ENCODE measurements at regions not wholly inside any gene's neighbourhood (a gene's known extent, or its start where the extent isn't known, plus 50 kb on each side); places are given as distances from the start of the nearest gene placed in this dataset.

DNA sequence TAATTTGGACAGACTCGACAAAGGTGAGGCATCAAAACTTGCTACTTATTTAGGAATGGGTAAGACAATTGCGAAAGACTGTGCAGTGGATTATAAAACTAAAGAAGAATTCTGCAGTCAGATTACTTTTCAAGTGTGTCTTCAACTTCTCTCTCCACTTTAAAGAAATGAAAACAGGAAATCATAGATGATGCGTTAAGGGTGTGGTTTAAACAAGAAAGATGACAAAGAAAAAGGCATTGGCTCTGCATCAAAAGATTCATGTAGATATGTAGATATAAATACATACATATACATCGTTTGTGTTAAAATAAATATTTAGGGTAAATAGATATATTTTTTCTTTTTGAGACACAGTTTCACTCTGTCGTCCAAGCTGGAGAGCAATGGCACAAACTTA is 74.6 kb upstream of the PARP11 start:
- H3K27ac ChIP-seq = no peak overlapping the region
- no peaks in the 10 kb centered on the region for H3K9me3 ChIP-seq
- intact Hi-C loops (cut with DNase I) = no loop called here
- no peak overlapping the region for H3K4me3 ChIP-seq
- no peaks in the 10 kb centered on the region for H3K36me3 ChIP-seq (replicated peaks in 1 of 2; ENCODE audit: insufficient read depth in 1 of 2, low read depth in 2 of 2)
- TF ChIP-seq POLR2A (IDR thresholded peaks at IDR 0.05) = no peak
- TF ChIP-seq, protein P1, sequence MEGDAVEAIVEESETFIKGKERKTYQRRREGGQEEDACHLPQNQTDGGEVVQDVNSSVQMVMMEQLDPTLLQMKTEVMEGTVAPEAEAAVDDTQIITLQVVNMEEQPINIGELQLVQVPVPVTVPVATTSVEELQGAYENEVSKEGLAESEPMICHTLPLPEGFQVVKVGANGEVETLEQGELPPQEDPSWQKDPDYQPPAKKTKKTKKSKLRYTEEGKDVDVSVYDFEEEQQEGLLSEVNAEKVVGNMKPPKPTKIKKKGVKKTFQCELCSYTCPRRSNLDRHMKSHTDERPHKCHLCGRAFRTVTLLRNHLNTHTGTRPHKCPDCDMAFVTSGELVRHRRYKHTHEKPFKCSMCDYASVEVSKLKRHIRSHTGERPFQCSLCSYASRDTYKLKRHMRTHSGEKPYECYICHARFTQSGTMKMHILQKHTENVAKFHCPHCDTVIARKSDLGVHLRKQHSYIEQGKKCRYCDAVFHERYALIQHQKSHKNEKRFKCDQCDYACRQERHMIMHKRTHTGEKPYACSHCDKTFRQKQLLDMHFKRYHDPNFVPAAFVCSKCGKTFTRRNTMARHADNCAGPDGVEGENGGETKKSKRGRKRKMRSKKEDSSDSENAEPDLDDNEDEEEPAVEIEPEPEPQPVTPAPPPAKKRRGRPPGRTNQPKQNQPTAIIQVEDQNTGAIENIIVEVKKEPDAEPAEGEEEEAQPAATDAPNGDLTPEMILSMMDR (IDR thresholded peaks at IDR 0.05) = no peak
- no peaks in the 10 kb centered on the region for H3K4me1 ChIP-seq
- ATAC-seq (no peak), DNase-seq (no peak)
- H3K27me3 ChIP-seq = no peaks in the 10 kb centered on the region
- WGBS, 2 donors = 68 to 76% methylated on average over 5 of the region's 5 CpGs

DNA sequence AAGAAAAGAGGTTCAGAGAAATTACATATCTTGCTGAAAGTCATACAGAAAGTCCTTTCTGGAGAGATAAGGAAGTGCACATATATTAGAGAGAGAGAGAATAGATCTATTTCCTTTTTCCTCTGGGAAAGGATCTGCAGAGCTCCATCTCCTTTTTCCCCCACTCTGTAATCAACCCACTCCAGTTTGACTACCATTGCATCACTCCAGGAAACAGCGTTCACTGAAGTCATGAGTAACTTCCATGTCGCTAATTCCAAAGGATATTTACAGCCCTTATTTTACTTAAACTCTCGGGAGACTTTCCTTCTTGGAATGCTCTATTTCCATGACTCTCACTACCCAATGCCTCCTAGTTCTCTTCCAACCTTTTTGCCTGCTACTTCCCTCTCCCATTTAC is 72.5 kb upstream of the PARP11 start:
- Histone ChIP-seq H3K27me3 (no peaks in the 10 kb centered on the region), H3K4me1 (no peaks in the 10 kb centered on the region), H3K36me3 (replicated peaks in 1 of 2; ENCODE audit: insufficient read depth in 1 of 2, low read depth in 2 of 2) (no peaks in the 10 kb centered on the region), H3K27ac (no peak overlapping the region), H3K4me3 (no peak overlapping the region), H3K9me3 (no peaks in the 10 kb centered on the region)
- 59 to 67% methylated on average over 3 of the region's 3 CpGs for WGBS, 2 donors
- no peak for TF ChIP-seq POLR2A (IDR thresholded peaks at IDR 0.05)
- TF ChIP-seq, protein P1 (IDR thresholded peaks at IDR 0.05) = no peak
- ATAC-seq = no peak
- intact Hi-C loops (cut with DNase I) = no loop called here
- no peak for DNase-seq

DNA sequence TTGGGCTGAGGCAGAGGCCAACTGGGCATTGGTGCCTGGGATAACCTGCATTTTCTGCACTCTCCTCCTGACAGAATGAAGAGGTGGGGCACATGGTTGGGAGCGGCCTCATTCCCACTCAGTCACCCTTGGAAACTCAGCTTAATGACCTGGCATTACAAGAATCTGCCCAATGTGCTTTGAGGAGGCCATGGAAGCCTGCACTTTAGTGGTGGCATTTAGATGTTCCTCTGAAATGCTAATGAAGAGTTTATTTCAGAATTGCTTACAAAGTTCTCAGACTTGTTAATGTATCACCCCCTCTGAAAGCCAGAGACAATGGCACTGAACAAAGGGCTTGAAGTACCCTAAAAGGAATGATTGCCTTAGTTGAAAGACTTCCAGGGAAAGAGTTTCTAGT is 71.4 kb upstream of the PARP11 start:
- intact Hi-C loops (cut with DNase I) = no loop called here
- no peak for DNase-seq
- no peaks in the 10 kb centered on the region for H3K9me3 ChIP-seq
- no peak overlapping the region for H3K27ac ChIP-seq
- no peaks in the 10 kb centered on the region for H3K4me1 ChIP-seq
- H3K27me3 ChIP-seq = no peaks in the 10 kb centered on the region
- TF ChIP-seq, protein P1 (IDR thresholded peaks at IDR 0.05) = no peak
- TF ChIP-seq POLR2A (IDR thresholded peaks at IDR 0.05) = no peak
- WGBS, 2 donors = 47% methylated on average over 1 of the region's 1 CpG; no CpG with 5 or more reads in 1 of the 2 donors
- no peak overlapping the region for H3K4me3 ChIP-seq
- H3K36me3 ChIP-seq (replicated peaks in 1 of 2; ENCODE audit: insufficient read depth in 1 of 2, low read depth in 2 of 2) = no peaks in the 10 kb centered on the region
- no peak for ATAC-seq

DNA sequence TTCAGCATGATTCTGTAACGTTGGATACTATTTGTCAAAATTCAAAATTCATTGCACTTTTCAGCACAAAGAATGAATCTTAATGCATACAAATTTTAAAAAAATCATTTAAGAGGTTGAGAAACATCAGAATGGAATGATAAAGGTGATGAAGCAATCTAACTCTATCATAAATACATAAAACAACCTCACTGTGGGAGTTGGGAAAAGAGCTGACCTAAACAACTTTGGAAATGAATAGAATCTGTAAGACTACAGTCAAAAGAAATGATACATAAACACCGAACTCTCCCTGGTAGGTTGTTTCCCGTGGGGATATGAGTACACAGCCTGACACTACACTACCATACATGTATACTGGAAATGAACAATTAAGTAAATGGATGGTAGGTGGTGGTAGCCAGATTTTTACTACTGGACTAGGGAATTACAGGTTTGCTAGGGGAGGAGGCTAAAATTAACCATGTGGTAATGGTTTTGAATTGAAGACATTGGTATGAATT is 64.9 kb upstream of the PARP11 start:
- no peak for ATAC-seq
- TF ChIP-seq, protein P1 (IDR thresholded peaks at IDR 0.05) = no peak
- TF ChIP-seq POLR2A (IDR thresholded peaks at IDR 0.05) = no peak
- Histone ChIP-seq H3K9me3 (no peaks in the 10 kb centered on the region), H3K27ac (no peak overlapping the region), H3K27me3 (no peaks in the 10 kb centered on the region), H3K4me3 (no peak overlapping the region), H3K36me3 (replicated peaks in 1 of 2; ENCODE audit: insufficient read depth in 1 of 2, low read depth in 2 of 2) (no peaks in the 10 kb centered on the region), H3K4me1 (no peaks in the 10 kb centered on the region)
- 44 to 67% methylated on average over 3 of the region's 3 CpGs for WGBS, 2 donors
- intact Hi-C loops (cut with DNase I) = no loop called here
- no peak for DNase-seq

DNA sequence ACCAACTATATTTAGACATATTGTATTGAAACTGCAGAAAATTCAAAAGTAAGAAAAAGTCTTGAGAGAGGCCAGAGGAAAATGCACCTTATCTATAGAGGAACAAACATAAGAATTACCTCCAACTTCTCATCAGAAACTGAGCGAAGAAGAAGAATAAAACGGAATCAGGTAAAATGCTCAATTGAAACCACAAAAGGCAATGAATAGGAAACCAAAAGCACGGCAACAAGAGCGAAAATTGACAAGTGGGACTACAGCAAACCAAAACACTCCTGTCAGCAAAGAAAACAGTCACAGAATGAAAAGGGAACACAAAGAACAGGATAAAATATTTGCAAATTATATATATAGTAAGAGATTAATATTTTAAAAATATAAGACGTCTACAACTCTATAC is 61.9 kb upstream of the PARP11 start:
- no peaks in the 10 kb centered on the region for H3K9me3 ChIP-seq
- H3K4me1 ChIP-seq = no peaks in the 10 kb centered on the region
- no peak for TF ChIP-seq POLR2A (IDR thresholded peaks at IDR 0.05)
- TF ChIP-seq, protein P1 (IDR thresholded peaks at IDR 0.05) = no peak
- 56 to 67% methylated on average over 5 of the region's 5 CpGs for WGBS, 2 donors
- ATAC-seq = no peak
- no peaks in the 10 kb centered on the region for H3K27me3 ChIP-seq
- H3K36me3 ChIP-seq (replicated peaks in 1 of 2; ENCODE audit: insufficient read depth in 1 of 2, low read depth in 2 of 2) = no peaks in the 10 kb centered on the region
- DNase-seq = no peak
- intact Hi-C loops (cut with DNase I) = no loop called here
- no peak overlapping the region for H3K27ac ChIP-seq
- H3K4me3 ChIP-seq = no peak overlapping the region
